HEK293 (cell line): ENCODE measurements at regions not wholly inside any gene's neighbourhood (a gene's known extent, or its start where the extent isn't known, plus 50 kb on each side); places are given as distances from the start of the nearest gene placed in this dataset.

Experiments
- CTCF ChIA-PET: fragments of 350-600 bp; formaldehyde crosslinking; extraction: SDS; loops from one replicate; lab custom pipeline; 2021; ENCODE audit warnings: antibody characterized with exemption; lab: Yijun Ruan, JAX
- POLR2A ChIA-PET: fragments of 300-600 bp; formaldehyde crosslinking; extraction: SDS; loops from one replicate; lab custom pipeline; 2020; ENCODE audit warnings: antibody characterized with exemption, inconsistent platforms; lab: Yijun Ruan, JAX
- H3K27ac ChIP-seq: fragments of 200-500 bp; sonication (Bioruptor generic); 2 replicates; pipeline ENCODE4 v1.5.1; 2014; ENCODE audit warnings: low read depth, low read length, control low read depth, inconsistent platforms; ENCODE audit errors: extremely low read depth
- H3K36me3 ChIP-seq, 2 experiments: fragments of 200-500 bp in 1 of 2; sonication (Bioruptor generic) in 1 of 2; 1 replicate in 1 of 2; 2 replicates in 1 of 2; pipeline ENCODE4 v1.5.1; 2014 to 2017; ENCODE audit warnings: inconsistent platforms in 2 of 2, low read length in 2 of 2; ENCODE audit not compliant: control insufficient read depth in 2 of 2, insufficient read depth in 1 of 2
- H3K4me1 ChIP-seq: fragments of 200-500 bp; sonication (Bioruptor generic); 2 replicates; pipeline ENCODE4 v1.5.1; 2014; ENCODE audit warnings: mild to moderate bottlenecking, low read length, inconsistent platforms; ENCODE audit not compliant: control insufficient read depth, insufficient read depth
- H3K4me3 ChIP-seq: 2 replicates; pipeline ENCODE4 v1.5.1; 2011; ENCODE audit warnings: low read depth, mild to moderate bottlenecking, control low read depth, low read length, moderate library complexity
- H3K9me3 ChIP-seq: fragments of 200-500 bp; sonication (Bioruptor generic); 2 replicates; pipeline ENCODE4 v1.5.1; 2014; ENCODE audit warnings: low read depth, low read length, inconsistent platforms; ENCODE audit not compliant: control insufficient read depth, insufficient read depth
- GLIS1 ChIP-seq: fragments of 450-650 bp; formaldehyde crosslinking; IDR thresholded peaks from 2 replicates; pipeline ENCODE4 v1.5.1; 2016; ENCODE audit warnings: missing biosample characterization, missing genetic modification characterization
- OVOL3 ChIP-seq: fragments of 450-650 bp; formaldehyde crosslinking; IDR thresholded peaks from 2 replicates; pipeline ENCODE4 v1.5.1; 2016; ENCODE audit warnings: missing biosample characterization, missing genetic modification characterization
- PATZ1 ChIP-seq: fragments of 450-650 bp; formaldehyde crosslinking; IDR thresholded peaks from 2 replicates; pipeline ENCODE4 v1.5.1; 2016; ENCODE audit warnings: missing biosample characterization, missing genetic modification characterization
- PRDM10 ChIP-seq: fragments of 450-650 bp; formaldehyde crosslinking; IDR thresholded peaks from 2 replicates; pipeline ENCODE4 v1.5.1; 2016; ENCODE audit warnings: missing biosample characterization, missing genetic modification characterization
- RBAK ChIP-seq: fragments of 450-650 bp; formaldehyde crosslinking; IDR thresholded peaks from 2 replicates; pipeline ENCODE4 v1.5.1; 2016; ENCODE audit warnings: missing biosample characterization, missing genetic modification characterization
- TRIM28 ChIP-seq: IDR thresholded peaks from 2 replicates; pipeline ENCODE4 v1.6.1; 2011; ENCODE audit warnings: low read length, control low read depth, borderline replicate concordance
- ZBTB1 ChIP-seq: fragments of 450-650 bp; formaldehyde crosslinking; IDR thresholded peaks from 2 replicates; pipeline ENCODE4 v1.5.1; 2016; ENCODE audit warnings: missing biosample characterization, missing genetic modification characterization
- ZBTB48 ChIP-seq: fragments of 450-650 bp; formaldehyde crosslinking; IDR thresholded peaks from 2 replicates; pipeline ENCODE4 v1.5.1; 2016; ENCODE audit warnings: missing biosample characterization, missing genetic modification characterization
- ZIC2 ChIP-seq: fragments of 450-650 bp; formaldehyde crosslinking; IDR thresholded peaks from 2 replicates; pipeline ENCODE4 v1.5.1; 2016; ENCODE audit warnings: missing biosample characterization, missing genetic modification characterization
- ZNF223 ChIP-seq: fragments of 450-650 bp; formaldehyde crosslinking; IDR thresholded peaks from 2 replicates; pipeline ENCODE4 v1.5.1; 2016; ENCODE audit warnings: missing biosample characterization, missing genetic modification characterization
- ZNF544 ChIP-seq: fragments of 450-650 bp; formaldehyde crosslinking; IDR thresholded peaks from 2 replicates; pipeline ENCODE4 v1.5.0; 2017; ENCODE audit warnings: missing biosample characterization, missing genetic modification characterization
- ZNF830 ChIP-seq: fragments of 450-650 bp; IDR thresholded peaks from 2 replicates; pipeline ENCODE4 v1.5.0; 2018; ENCODE audit warnings: missing biosample characterization, missing genetic modification characterization, low read depth, mild to moderate bottlenecking, moderate library complexity
- ZNF843 ChIP-seq: fragments of 450-650 bp; formaldehyde crosslinking; IDR thresholded peaks from 2 replicates; pipeline ENCODE4 v1.5.1; 2016; ENCODE audit warnings: missing biosample characterization, missing genetic modification characterization
- TF ChIP-seq, protein P1 (sequence below): fragments of 450-650 bp; formaldehyde crosslinking; IDR thresholded peaks from 2 replicates; pipeline ENCODE4 v1.5.1; 2016; ENCODE audit warnings: missing biosample characterization, missing genetic modification characterization
- TF ChIP-seq, protein P2 (sequence below): fragments of 450-650 bp; formaldehyde crosslinking; IDR thresholded peaks from 2 replicates; pipeline ENCODE4 v1.5.1; 2016; ENCODE audit warnings: missing biosample characterization, missing genetic modification characterization
- TF ChIP-seq, protein P3 (sequence below): fragments of 450-650 bp; formaldehyde crosslinking; IDR thresholded peaks from 2 replicates; pipeline ENCODE4 v1.5.1; 2016; ENCODE audit warnings: missing biosample characterization, missing genetic modification characterization

- TF ChIP-seq ZNF843 (tag by site-specific recombination) (no peak), TRIM28 (peak; percentile 47), PATZ1 (tag by site-specific recombination) (peak; percentile 33; the same call in 1 of the 2 replicates), RBAK (tag by site-specific recombination) (no peak), ZBTB48 (tag by site-specific recombination) (0 out of 2 replicates have a peak, but pooled peaks have one; percentile 6), ZNF223 (tag by site-specific recombination) (no peak), ZNF830 (no peak)
- TF ChIP-seq, protein P1, sequence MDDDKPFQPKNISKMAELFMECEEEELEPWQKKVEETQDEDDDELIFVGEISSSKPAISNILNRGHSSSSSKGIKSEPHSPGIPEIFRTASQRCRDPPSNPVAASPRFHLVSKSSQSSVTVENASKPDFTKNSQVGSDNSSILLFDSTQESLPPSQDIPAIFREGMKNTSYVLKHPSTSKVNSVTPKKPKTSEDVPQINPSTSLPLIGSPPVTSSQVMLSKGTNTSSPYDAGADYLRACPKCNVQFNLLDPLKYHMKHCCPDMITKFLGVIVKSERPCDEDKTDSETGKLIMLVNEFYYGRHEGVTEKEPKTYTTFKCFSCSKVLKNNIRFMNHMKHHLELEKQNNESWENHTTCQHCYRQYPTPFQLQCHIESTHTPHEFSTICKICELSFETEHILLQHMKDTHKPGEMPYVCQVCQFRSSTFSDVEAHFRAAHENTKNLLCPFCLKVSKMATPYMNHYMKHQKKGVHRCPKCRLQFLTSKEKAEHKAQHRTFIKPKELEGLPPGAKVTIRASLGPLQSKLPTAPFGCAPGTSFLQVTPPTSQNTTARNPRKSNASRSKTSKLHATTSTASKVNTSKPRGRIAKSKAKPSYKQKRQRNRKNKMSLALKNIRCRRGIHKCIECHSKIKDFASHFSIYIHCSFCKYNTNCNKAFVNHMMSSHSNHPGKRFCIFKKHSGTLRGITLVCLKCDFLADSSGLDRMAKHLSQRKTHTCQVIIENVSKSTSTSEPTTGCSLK = no peak
- TF ChIP-seq, protein P2, sequence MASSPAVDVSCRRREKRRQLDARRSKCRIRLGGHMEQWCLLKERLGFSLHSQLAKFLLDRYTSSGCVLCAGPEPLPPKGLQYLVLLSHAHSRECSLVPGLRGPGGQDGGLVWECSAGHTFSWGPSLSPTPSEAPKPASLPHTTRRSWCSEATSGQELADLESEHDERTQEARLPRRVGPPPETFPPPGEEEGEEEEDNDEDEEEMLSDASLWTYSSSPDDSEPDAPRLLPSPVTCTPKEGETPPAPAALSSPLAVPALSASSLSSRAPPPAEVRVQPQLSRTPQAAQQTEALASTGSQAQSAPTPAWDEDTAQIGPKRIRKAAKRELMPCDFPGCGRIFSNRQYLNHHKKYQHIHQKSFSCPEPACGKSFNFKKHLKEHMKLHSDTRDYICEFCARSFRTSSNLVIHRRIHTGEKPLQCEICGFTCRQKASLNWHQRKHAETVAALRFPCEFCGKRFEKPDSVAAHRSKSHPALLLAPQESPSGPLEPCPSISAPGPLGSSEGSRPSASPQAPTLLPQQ (tag by site-specific recombination) = no peak
- TF ChIP-seq, protein P3, sequence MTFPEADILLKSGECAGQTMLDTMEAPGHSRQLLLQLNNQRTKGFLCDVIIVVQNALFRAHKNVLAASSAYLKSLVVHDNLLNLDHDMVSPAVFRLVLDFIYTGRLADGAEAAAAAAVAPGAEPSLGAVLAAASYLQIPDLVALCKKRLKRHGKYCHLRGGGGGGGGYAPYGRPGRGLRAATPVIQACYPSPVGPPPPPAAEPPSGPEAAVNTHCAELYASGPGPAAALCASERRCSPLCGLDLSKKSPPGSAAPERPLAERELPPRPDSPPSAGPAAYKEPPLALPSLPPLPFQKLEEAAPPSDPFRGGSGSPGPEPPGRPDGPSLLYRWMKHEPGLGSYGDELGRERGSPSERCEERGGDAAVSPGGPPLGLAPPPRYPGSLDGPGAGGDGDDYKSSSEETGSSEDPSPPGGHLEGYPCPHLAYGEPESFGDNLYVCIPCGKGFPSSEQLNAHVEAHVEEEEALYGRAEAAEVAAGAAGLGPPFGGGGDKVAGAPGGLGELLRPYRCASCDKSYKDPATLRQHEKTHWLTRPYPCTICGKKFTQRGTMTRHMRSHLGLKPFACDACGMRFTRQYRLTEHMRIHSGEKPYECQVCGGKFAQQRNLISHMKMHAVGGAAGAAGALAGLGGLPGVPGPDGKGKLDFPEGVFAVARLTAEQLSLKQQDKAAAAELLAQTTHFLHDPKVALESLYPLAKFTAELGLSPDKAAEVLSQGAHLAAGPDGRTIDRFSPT (tag by site-specific recombination) = no peak
Observed at GRCh38 chr5:174425271-174425963, 299.0 kb upstream of the MSX2 start (continued).

- H3K9me3 ChIP-seq = no peaks in the 10 kb centered on the region
- H3K36me3 ChIP-seq = no peaks in the 10 kb centered on the region
- CTCF ChIA-PET = interaction anchor here (0.6 to 1.6 kb wide), 4 partner anchors 85 to 385 kb away, joined by 3 to 4 read pairs (median 4); no protein-coding TSS in a partner anchor
- peaks cover 11% of the 10 kb centered on the region for H3K4me1 ChIP-seq
- POLR2A ChIA-PET = interaction anchor here (0.9 kb wide), 2 partner anchors 31 to 298 kb away, joined by 3 to 7 read pairs; partner anchors contain the start of gene MSX2
- peak overlapping the region; percentile 50; the same call in 1 of the 2 replicates for H3K27ac ChIP-seq
- TF ChIP-seq ZBTB48 (tag by site-specific recombination) = 0 out of 2 replicates have a peak, but pooled peaks have one; percentile 5
- no peak for TF ChIP-seq PRDM10 (tag by site-specific recombination)
- no peak for TF ChIP-seq ZBTB1 (tag by site-specific recombination)
- peak; percentile 61 for TF ChIP-seq GLIS1
- no peak for TF ChIP-seq ZIC2 (tag by site-specific recombination)
- no peak for TF ChIP-seq ZNF544 (tag by site-specific recombination)
- peak; percentile 6; the same call in 1 of the 2 replicates for TF ChIP-seq TRIM28
- no peak for TF ChIP-seq OVOL3 (tag by site-specific recombination)
- H3K4me3 ChIP-seq = no peak overlapping the region
Observed at GRCh38 chr5:174425964-174426290, 298.5 kb upstream of the MSX2 start.
